ENCODE measurements at regions not wholly inside any gene's neighbourhood (a gene's known extent, or its start where the extent isn't known, plus 50 kb on each side); places are given as distances from the start of the nearest gene placed in this dataset.

GRCh38 chr5:76007904-76008303, 75.3 kb upstream of the SV2C start:
- no peak overlapping the region for H3K4me2 ChIP-seq (ENCODE audit: low read length)
- H4K20me1 ChIP-seq (ENCODE audit: insufficient read depth, low read length), result no peaks in the 10 kb centered on the region
- H3K9ac ChIP-seq (ENCODE audit: low read length), result no peak overlapping the region
- no peak overlapping the region for H3K4me3 ChIP-seq (ENCODE audit: low read length)
- TF ChIP-seq CTCF (IDR thresholded peaks at IDR 0.05; ENCODE audit: low read depth, low read length), result no peak
- TF ChIP-seq EZH2phosphoT487 (IDR thresholded peaks at IDR 0.05; ENCODE audit: low read depth), result no peak
- no peaks in the 10 kb centered on the region for H3K4me1 ChIP-seq (ENCODE audit: low read length)
- H3K79me2 ChIP-seq (ENCODE audit: low read length), result no peaks in the 10 kb centered on the region
- no peak overlapping the region for H3K27ac ChIP-seq (ENCODE audit: low read length)
- H2AFZ ChIP-seq (ENCODE audit: low read depth, low read length), result no peak overlapping the region
- no peaks in the 10 kb centered on the region for H3K27me3 ChIP-seq (ENCODE audit: low read depth, low read length)
- H3K36me3 ChIP-seq (replicated peaks; ENCODE audit: low read depth, low read length), result no peaks in the 10 kb centered on the region
- H3K9me3 ChIP-seq (ENCODE audit: insufficient read depth, low read length), result no peaks in the 10 kb centered on the region

GRCh38 chr5:76000582-76000981, 82.6 kb upstream of the SV2C start:
- Histone ChIP-seq H3K4me3 (ENCODE audit: low read length) (no peak overlapping the region), H3K79me2 (ENCODE audit: low read length) (no peaks in the 10 kb centered on the region), H3K4me1 (ENCODE audit: low read length) (no peaks in the 10 kb centered on the region)

GRCh38 chr5:75993643-75994520, 89.3 kb upstream of the SV2C start:
- Histone ChIP-seq H3K27me3 (ENCODE audit: low read depth, low read length) (no peaks in the 10 kb centered on the region), H3K79me2 (ENCODE audit: low read length) (no peaks in the 10 kb centered on the region), H3K4me3 (ENCODE audit: low read length) (peak overlapping the region; percentile 50), H2AFZ (ENCODE audit: low read depth, low read length) (no peak overlapping the region; the same call in 1 of the 2 replicates), H3K27ac (ENCODE audit: low read length) (peak overlapping the region; percentile 60), H3K9ac (ENCODE audit: low read length) (peak overlapping the region; percentile 20), H3K4me2 (ENCODE audit: low read length) (peak overlapping the region; percentile 86), H4K20me1 (ENCODE audit: insufficient read depth, low read length) (no peaks in the 10 kb centered on the region), H3K9me3 (ENCODE audit: insufficient read depth, low read length) (no peaks in the 10 kb centered on the region), H3K36me3 (replicated peaks; ENCODE audit: low read depth, low read length) (no peaks in the 10 kb centered on the region), H3K4me1 (ENCODE audit: low read length) (peaks cover 24% of the 10 kb centered on the region)
- no peak for TF ChIP-seq CTCF (IDR thresholded peaks at IDR 0.05; ENCODE audit: low read depth, low read length)
- TF ChIP-seq EZH2phosphoT487 (IDR thresholded peaks at IDR 0.05; ENCODE audit: low read depth), result no peak

More at GRCh38 chr5:76000582-76000981, 82.6 kb upstream of the SV2C start:
- no peak overlapping the region for H3K27ac ChIP-seq (ENCODE audit: low read length)
- H2AFZ ChIP-seq (ENCODE audit: low read depth, low read length), result no peak overlapping the region
- no peaks in the 10 kb centered on the region for H3K9me3 ChIP-seq (ENCODE audit: insufficient read depth, low read length)
- no peaks in the 10 kb centered on the region for H4K20me1 ChIP-seq (ENCODE audit: insufficient read depth, low read length)
- TF ChIP-seq EZH2phosphoT487 (IDR thresholded peaks at IDR 0.05; ENCODE audit: low read depth), result no peak
- TF ChIP-seq CTCF (IDR thresholded peaks at IDR 0.05; ENCODE audit: low read depth, low read length), result no peak
- H3K27me3 ChIP-seq (ENCODE audit: low read depth, low read length), result no peaks in the 10 kb centered on the region
- H3K9ac ChIP-seq (ENCODE audit: low read length), result no peak overlapping the region
- no peaks in the 10 kb centered on the region for H3K36me3 ChIP-seq (replicated peaks; ENCODE audit: low read depth, low read length)
- H3K4me2 ChIP-seq (ENCODE audit: low read length), result no peak overlapping the region

- Histone ChIP-seq H3K27ac (ENCODE audit: low read length) (peak overlapping the region; percentile 60), H2AFZ (ENCODE audit: low read depth, low read length) (no peak overlapping the region; the same call in 1 of the 2 replicates), H3K9me3 (ENCODE audit: insufficient read depth, low read length) (no peaks in the 10 kb centered on the region), H3K4me1 (ENCODE audit: low read length) (peaks cover 24% of the 10 kb centered on the region), H3K36me3 (replicated peaks; ENCODE audit: low read depth, low read length) (no peaks in the 10 kb centered on the region), H3K27me3 (ENCODE audit: low read depth, low read length) (no peaks in the 10 kb centered on the region), H4K20me1 (ENCODE audit: insufficient read depth, low read length) (no peaks in the 10 kb centered on the region), H3K4me3 (ENCODE audit: low read length) (peak overlapping the region; percentile 50), H3K9ac (ENCODE audit: low read length) (peak overlapping the region; percentile 20; the same call in 1 of the 2 replicates), H3K79me2 (ENCODE audit: low read length) (no peaks in the 10 kb centered on the region), H3K4me2 (ENCODE audit: low read length) (peak overlapping the region; percentile 86)
- TF ChIP-seq CTCF (IDR thresholded peaks at IDR 0.05; ENCODE audit: low read depth, low read length) (no peak), EZH2phosphoT487 (IDR thresholded peaks at IDR 0.05; ENCODE audit: low read depth) (no peak)
These were observed 90.0 kb upstream of the SV2C start for GRCh38 chr5:75993183-75993582.

Measured in OCI-LY3 (cell line).